GM23338 (cell line): ENCODE measurements at regions not wholly inside any gene's neighbourhood (a gene's known extent, or its start where the extent isn't known, plus 50 kb on each side); places are given as distances from the start of the nearest gene placed in this dataset.

Source experiments
- ATAC-seq: fragments of 200-7000 bp; cut with Tn5 transposase; 3 replicates; pipeline ENCODE4 v1.9.1; 2020
- DNase-seq: peaks from one replicate; pipeline ENCODE4 v3.0.0-alpha.2; 2015; ENCODE audit warnings: low spot score
- H2AFZ ChIP-seq: fragments of 200-600 bp; sonication (generic); 2 replicates; pipeline ENCODE4 v1.8.0; 2016; ENCODE audit warnings: antibody characterized with exemption, mild to moderate bottlenecking, moderate library complexity
- H3F3A ChIP-seq: fragments of 200-600 bp; sonication (generic); replicated peaks from 2 replicates; pipeline ENCODE4 v1.8.0; 2017; ENCODE audit warnings: antibody characterized with exemption, mixed run types, low read depth
- H3K27ac ChIP-seq: fragments of 200-600 bp; sonication (generic); 2 replicates; pipeline ENCODE4 v1.6.1; 2016; ENCODE audit warnings: low read depth
- H3K27me3 ChIP-seq: fragments of 200-600 bp; sonication (generic); 2 replicates; pipeline ENCODE4 v1.8.0; 2016; ENCODE audit warnings: mild to moderate bottlenecking, mixed run types, moderate library complexity; ENCODE audit not compliant: insufficient read depth
- H3K36me3 ChIP-seq: fragments of 200-600 bp; sonication (generic); 2 replicates; pipeline ENCODE4 v1.8.0; 2016; ENCODE audit warnings: mild to moderate bottlenecking; ENCODE audit not compliant: insufficient read depth
- H3K4me1 ChIP-seq: fragments of 200-600 bp; sonication (generic); 2 replicates; pipeline ENCODE4 v1.8.0; 2016; ENCODE audit warnings: mild to moderate bottlenecking, moderate library complexity; ENCODE audit not compliant: insufficient read depth
- H3K4me2 ChIP-seq: fragments of 200-600 bp; sonication (generic); 2 replicates; pipeline ENCODE4 v1.7.1; 2017; ENCODE audit warnings: mixed run types
- H3K4me3 ChIP-seq: fragments of 200-600 bp; sonication (generic); 2 replicates; pipeline ENCODE4 v1.6.1; 2016; ENCODE audit warnings: mixed run types
- H3K79me2 ChIP-seq: fragments of 200-600 bp; sonication (generic); replicated peaks from 2 replicates; pipeline ENCODE4 v1.8.0; 2017; ENCODE audit warnings: mild to moderate bottlenecking; ENCODE audit not compliant: insufficient read depth
- H3K9me2 ChIP-seq: fragments of 200-600 bp; sonication (generic); 2 replicates; pipeline ENCODE4 v1.8.0; 2017; ENCODE audit not compliant: insufficient read depth
- H4K20me1 ChIP-seq: fragments of 200-600 bp; sonication (generic); replicated peaks from 2 replicates; pipeline ENCODE4 v1.8.0; 2017; ENCODE audit warnings: mild to moderate bottlenecking; ENCODE audit not compliant: insufficient read depth
- H3K27ac Mint-ChIP-seq: 2 replicates; pipeline ENCODE4 v1.8.0; 2020; ENCODE audit warnings: inconsistent platforms, mild to moderate bottlenecking, moderate library complexity, mixed read lengths
- H3K27me3 Mint-ChIP-seq: 3 replicates; pipeline ENCODE4 v1.8.0; 2022; ENCODE audit warnings: low read depth, mild to moderate bottlenecking, moderate library complexity, mixed read lengths, inconsistent platforms; ENCODE audit not compliant: insufficient read depth, poor library complexity
- H3K36me3 Mint-ChIP-seq: 3 replicates; pipeline ENCODE4 v1.8.0; 2021; ENCODE audit warnings: low read depth, mild to moderate bottlenecking, inconsistent platforms, moderate library complexity, mixed read lengths
- H3K4me1 Mint-ChIP-seq: 3 replicates; pipeline ENCODE4 v1.8.0; 2020; ENCODE audit warnings: mild to moderate bottlenecking, inconsistent platforms, mixed read lengths
- H3K4me3 Mint-ChIP-seq: 3 replicates; pipeline ENCODE4 v1.8.0; 2021; ENCODE audit warnings: moderate library complexity, mild to moderate bottlenecking, inconsistent platforms, mixed read lengths
- H3K9me3 Mint-ChIP-seq: 3 replicates; pipeline ENCODE4 v1.8.0; 2020; ENCODE audit warnings: moderate library complexity, mild to moderate bottlenecking, inconsistent platforms, mixed read lengths
- CREB1 ChIP-seq: fragments of 250-450 bp; sonication (Bioruptor Pico); IDR thresholded peaks from 2 replicates; pipeline ENCODE4 v1.5.0; 2020; ENCODE audit warnings: low read depth, mild to moderate bottlenecking, moderate library complexity
- CTCF ChIP-seq, 2 experiments: fragments of 200-600 bp in 1 of 2; sonication (generic) in 1 of 2; conservative IDR thresholded peaks; 2 replicates each; pipeline versions ENCODE4 v1.5.1 to v1.6.1; 2016 to 2017; ENCODE audit warnings: antibody characterized with exemption in 2 of 2, low read depth in 2 of 2, mild to moderate bottlenecking in 2 of 2, moderate library complexity in 1 of 2
- EZH2phosphoT487 ChIP-seq: fragments of 200-600 bp; sonication (generic); IDR thresholded peaks from one replicate; pipeline ENCODE4 v1.8.1; 2018; ENCODE audit warnings: antibody characterized with exemption; ENCODE audit not compliant: unreplicated experiment
- JUNB ChIP-seq: IDR thresholded peaks from one replicate; pipeline ENCODE4 v1.6.1; 2016; ENCODE audit warnings: antibody characterized with exemption; ENCODE audit not compliant: unreplicated experiment
- NANOG ChIP-seq: IDR thresholded peaks from 2 replicates; pipeline ENCODE4 v1.6.1; 2016; ENCODE audit warnings: antibody characterized with exemption, borderline replicate concordance
- POLR2AphosphoS5 ChIP-seq: IDR thresholded peaks from 2 replicates; pipeline ENCODE4 v1.6.1; 2016; ENCODE audit warnings: antibody characterized with exemption, low read depth
- REST ChIP-seq: IDR thresholded peaks from one replicate; pipeline ENCODE4 v1.6.1; 2018; ENCODE audit warnings: antibody characterized with exemption; ENCODE audit not compliant: unreplicated experiment
- ZNF114 ChIP-seq: fragments of 250-450 bp; sonication (Bioruptor Pico); IDR thresholded peaks from 2 replicates; pipeline ENCODE4 v1.5.0; 2020; ENCODE audit warnings: mild to moderate bottlenecking, moderate library complexity
- ZNF331 ChIP-seq: fragments of 250-450 bp; sonication (Bioruptor Pico); IDR thresholded peaks from 2 replicates; pipeline ENCODE4 v1.5.0; 2020; ENCODE audit warnings: low read depth, mild to moderate bottlenecking, moderate library complexity
- ZNF462 ChIP-seq: fragments of 250-450 bp; sonication (Bioruptor Pico); IDR thresholded peaks from 2 replicates; pipeline ENCODE4 v1.5.0; 2020; ENCODE audit warnings: mild to moderate bottlenecking, moderate library complexity

GRCh38 chr6:139990026-139990686, 615.7 kb upstream of the CITED2 start:
- no peaks in the 10 kb centered on the region for H3K9me2 ChIP-seq
- no peaks in the 10 kb centered on the region for H3K79me2 ChIP-seq
- no peaks in the 10 kb centered on the region for H3K4me1 ChIP-seq
- no peak for DNase-seq
- H4K20me1 ChIP-seq: no peaks in the 10 kb centered on the region
- TF ChIP-seq CREB1 (CRISPR knock-in tag): no peak
- no peak for TF ChIP-seq CTCF (conservative IDR thresholded peaks at IDR 0.05; ENCODE audit: low read depth in 2 of 2)
- TF ChIP-seq REST: no peak
- TF ChIP-seq JUNB: no peak
- no peak for TF ChIP-seq POLR2AphosphoS5
- TF ChIP-seq NANOG: no peak
- TF ChIP-seq ZNF114 (CRISPR knock-in tag): no peak
- TF ChIP-seq ZNF331 (CRISPR knock-in tag): no peak
- no peak for TF ChIP-seq ZNF462
- no peak for TF ChIP-seq EZH2phosphoT487
- H2AFZ ChIP-seq: peak overlapping the region; percentile 28; the same call in 1 of the 2 replicates
- H3F3A ChIP-seq: no peaks in the 10 kb centered on the region
- no peaks in the 10 kb centered on the region for H3K36me3 ChIP-seq
- H3K27me3 Mint-ChIP-seq: no peaks in the 10 kb centered on the region
- peaks cover 11% of the 10 kb centered on the region; the same call in 2 of the 3 replicates for H3K36me3 Mint-ChIP-seq
- no peak for ATAC-seq
- H3K4me3 ChIP-seq: no peak overlapping the region
- peaks cover 8% of the 10 kb centered on the region for H3K4me1 Mint-ChIP-seq
- H3K27me3 ChIP-seq: no peaks in the 10 kb centered on the region
- peaks cover 5% of the 10 kb centered on the region for H3K9me3 Mint-ChIP-seq
- no peak overlapping the region for H3K27ac ChIP-seq
- no peak overlapping the region for H3K27ac Mint-ChIP-seq
- no peak overlapping the region for H3K4me2 ChIP-seq
- no peak overlapping the region for H3K4me3 Mint-ChIP-seq
